ENCODE measurements at regions not wholly inside any gene's neighbourhood (a gene's known extent, or its start where the extent isn't known, plus 50 kb on each side); places are given as distances from the start of the nearest gene placed in this dataset.

GRCh38 chr3:182268711-182269110 lies 524.6 kb upstream of the ATP11B start:
- TF ChIP-seq GATA1 (IDR thresholded peaks at IDR 0.05; ENCODE audit: low read depth, low read length) (no peak), POLR2A (IDR thresholded peaks at IDR 0.05; ENCODE audit: low read length) (no peak)
- DNase-seq = no peak

- no peak for DNase-seq
- no peak for TF ChIP-seq POLR2A (IDR thresholded peaks at IDR 0.05; ENCODE audit: low read length)
- no peak for TF ChIP-seq GATA1 (IDR thresholded peaks at IDR 0.05; ENCODE audit: low read depth, low read length)
These were observed 516.8 kb upstream of the ATP11B start for GRCh38 chr3:182276512-182276911.

- no peak for DNase-seq
- TF ChIP-seq POLR2A (IDR thresholded peaks at IDR 0.05; ENCODE audit: low read length) = no peak
- no peak for TF ChIP-seq GATA1 (IDR thresholded peaks at IDR 0.05; ENCODE audit: low read depth, low read length)
These were observed 508.5 kb upstream of the ATP11B start for GRCh38 chr3:182284793-182285192.

GRCh38 chr3:182292591-182292990 lies 500.7 kb upstream of the ATP11B start:
- DNase-seq = no peak
- TF ChIP-seq GATA1 (IDR thresholded peaks at IDR 0.05; ENCODE audit: low read depth, low read length) (no peak), POLR2A (IDR thresholded peaks at IDR 0.05; ENCODE audit: low read length) (no peak)

- TF ChIP-seq POLR2A (IDR thresholded peaks at IDR 0.05; ENCODE audit: low read length) (no peak), GATA1 (IDR thresholded peaks at IDR 0.05; ENCODE audit: low read depth, low read length) (no peak)
- no peak for DNase-seq
These were observed 499.0 kb upstream of the ATP11B start for GRCh38 chr3:182294256-182294655.

- no peak for TF ChIP-seq GATA1 (IDR thresholded peaks at IDR 0.05; ENCODE audit: low read depth, low read length)
- no peak for TF ChIP-seq POLR2A (IDR thresholded peaks at IDR 0.05; ENCODE audit: low read length)
- DNase-seq = no peak
These were observed 498.6 kb upstream of the ATP11B start for GRCh38 chr3:182294696-182295095.

- no peak for DNase-seq
These were observed 493.0 kb upstream of the ATP11B start for GRCh38 chr3:182300266-182300665.

GRCh38 chr3:182303169-182303568 lies 490.1 kb upstream of the ATP11B start:
- TF ChIP-seq POLR2A (IDR thresholded peaks at IDR 0.05; ENCODE audit: low read length) = no peak
- DNase-seq = no peak

More at GRCh38 chr3:182300266-182300665, 493.0 kb upstream of the ATP11B start:
- TF ChIP-seq GATA1 (IDR thresholded peaks at IDR 0.05; ENCODE audit: low read depth, low read length) (no peak), POLR2A (IDR thresholded peaks at IDR 0.05; ENCODE audit: low read length) (no peak)

- TF ChIP-seq POLR2A (IDR thresholded peaks at IDR 0.05; ENCODE audit: low read length) (no peak), GATA1 (IDR thresholded peaks at IDR 0.05; ENCODE audit: low read depth, low read length) (no peak)
- no peak for DNase-seq
These were observed 487.2 kb upstream of the ATP11B start for GRCh38 chr3:182305881-182306665.

- DNase-seq = no peak
- no peak for TF ChIP-seq POLR2A (IDR thresholded peaks at IDR 0.05; ENCODE audit: low read length)
- TF ChIP-seq GATA1 (IDR thresholded peaks at IDR 0.05; ENCODE audit: low read depth, low read length) = no peak
These were observed 485.0 kb upstream of the ATP11B start for GRCh38 chr3:182308328-182308727.

GRCh38 chr3:182309120-182309519 lies 484.2 kb upstream of the ATP11B start:
- TF ChIP-seq GATA1 (IDR thresholded peaks at IDR 0.05; ENCODE audit: low read depth, low read length) (no peak), POLR2A (IDR thresholded peaks at IDR 0.05; ENCODE audit: low read length) (no peak)
- DNase-seq = no peak

- no peak for DNase-seq
- no peak for TF ChIP-seq POLR2A (IDR thresholded peaks at IDR 0.05; ENCODE audit: low read length)
- no peak for TF ChIP-seq GATA1 (IDR thresholded peaks at IDR 0.05; ENCODE audit: low read depth, low read length)
These were observed 478.0 kb upstream of the ATP11B start for GRCh38 chr3:182315313-182315712.

GRCh38 chr3:182323126-182323700 lies 470.1 kb upstream of the ATP11B start:
- no peak for DNase-seq
- TF ChIP-seq GATA1 (IDR thresholded peaks at IDR 0.05; ENCODE audit: low read depth, low read length) (no peak), POLR2A (IDR thresholded peaks at IDR 0.05; ENCODE audit: low read length) (no peak)

- no peak for DNase-seq
- TF ChIP-seq POLR2A (IDR thresholded peaks at IDR 0.05; ENCODE audit: low read length) (no peak), GATA1 (IDR thresholded peaks at IDR 0.05; ENCODE audit: low read depth, low read length) (no peak)
These were observed 469.4 kb upstream of the ATP11B start for GRCh38 chr3:182323898-182324297.
